Left forelimb (tissue), 1 donor: ENCODE measurements at regions not wholly inside any gene's neighbourhood (a gene's known extent, or its start where the extent isn't known, plus 50 kb on each side); places are given as distances from the start of the nearest gene placed in this dataset.

Experiments
- DNase-seq: peaks from one replicate; pipeline ENCODE4 v3.0.0-alpha.2; 2018; ENCODE audit warnings: low spot score

DNA sequence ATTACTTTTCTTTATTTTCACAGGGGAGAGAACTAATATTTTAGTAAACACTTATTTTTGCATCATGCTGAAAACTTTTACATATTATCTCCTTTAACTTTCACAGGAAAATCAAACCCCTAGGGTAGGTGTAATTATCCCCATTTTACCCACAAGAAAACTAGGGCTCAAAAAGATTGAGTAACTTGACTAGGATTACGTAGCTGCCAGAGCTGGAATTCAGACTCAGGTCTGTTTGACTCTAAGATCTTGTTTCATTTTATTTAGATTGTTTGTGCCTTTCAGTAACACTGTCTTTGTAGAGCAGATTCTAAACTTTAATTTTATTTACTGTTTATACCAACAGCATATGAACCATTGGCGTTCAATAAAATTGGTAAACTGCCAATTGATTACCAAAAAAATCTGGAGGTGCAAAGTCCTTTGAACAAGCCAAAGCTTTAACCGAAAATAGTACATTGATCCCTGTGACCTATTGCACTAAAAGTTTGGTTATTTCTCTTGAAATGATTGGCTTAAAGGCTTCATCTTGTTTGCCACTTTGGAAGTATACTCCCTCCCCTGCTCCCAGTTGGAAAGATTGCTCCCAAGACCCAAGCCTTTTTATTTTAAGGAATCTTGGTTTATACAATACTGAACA, 71.0 kb upstream of the WDR26 start:
- DNase-seq, result no peak

DNA sequence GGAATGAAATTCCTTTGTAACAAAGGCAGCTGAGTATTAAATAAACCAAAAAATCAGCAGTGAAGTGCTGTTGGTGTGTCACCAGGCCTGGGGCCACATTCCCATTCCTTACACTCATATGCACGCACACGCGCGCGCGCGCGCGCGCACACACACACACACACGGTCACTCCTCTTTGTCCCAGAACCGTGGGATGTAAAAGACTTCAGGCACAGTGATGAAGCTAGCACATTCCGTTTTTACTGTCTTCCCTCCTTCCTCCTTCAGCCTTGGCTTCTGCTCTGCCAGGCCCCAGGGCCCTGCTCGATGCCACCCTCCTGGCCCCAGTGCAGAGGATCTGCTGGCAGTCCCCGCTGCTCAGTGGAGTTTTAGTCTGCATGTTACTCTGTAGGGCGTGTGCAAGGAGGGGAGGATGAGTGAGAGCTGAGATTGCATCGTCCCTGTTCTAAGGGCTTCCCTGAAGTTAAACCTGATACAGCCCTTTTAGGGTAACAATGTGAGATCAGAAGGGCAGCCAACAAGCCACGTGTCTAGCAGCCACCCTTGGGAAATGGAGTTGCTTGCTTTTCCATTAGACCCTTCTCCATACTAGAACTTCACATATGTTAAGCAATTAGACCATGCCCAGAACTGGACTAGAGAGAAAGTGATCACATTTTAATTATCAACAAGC, 71.7 kb upstream of the WDR26 start:
- DNase-seq, result no peak

GRCh38 chr1:224507771-224508523, 73.3 kb upstream of the WDR26 start:
- no peak for DNase-seq

DNA sequence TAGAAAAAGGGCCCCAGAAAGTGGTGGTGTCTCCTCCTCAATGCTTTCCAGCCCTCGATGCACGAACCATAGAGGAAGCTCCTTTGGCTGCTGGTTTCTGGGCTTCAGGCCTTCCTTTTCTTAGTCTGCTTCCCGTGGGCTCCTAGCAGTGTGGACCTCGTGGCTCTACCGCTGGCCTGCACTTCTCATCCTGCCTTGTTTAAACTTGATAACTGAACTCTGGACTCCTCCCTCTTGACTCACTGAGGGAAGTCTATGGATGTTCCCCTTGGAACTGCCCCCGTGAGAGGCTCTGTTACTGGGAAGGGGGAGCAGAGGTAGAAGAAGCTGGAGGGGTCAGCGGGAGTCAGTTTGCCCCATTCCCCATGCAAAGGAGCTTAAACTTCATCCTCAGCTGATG, 75.3 kb upstream of the WDR26 start:
- no peak for DNase-seq

GRCh38 chr1:224510880-224511645, 76.5 kb upstream of the WDR26 start:
- no peak for DNase-seq

- DNase-seq, result no peak
These were observed 78.1 kb upstream of the WDR26 start for GRCh38 chr1:224512600-224513151.

- DNase-seq, result no peak
These were observed 78.8 kb upstream of the WDR26 start for GRCh38 chr1:224513383-224513782.

DNA sequence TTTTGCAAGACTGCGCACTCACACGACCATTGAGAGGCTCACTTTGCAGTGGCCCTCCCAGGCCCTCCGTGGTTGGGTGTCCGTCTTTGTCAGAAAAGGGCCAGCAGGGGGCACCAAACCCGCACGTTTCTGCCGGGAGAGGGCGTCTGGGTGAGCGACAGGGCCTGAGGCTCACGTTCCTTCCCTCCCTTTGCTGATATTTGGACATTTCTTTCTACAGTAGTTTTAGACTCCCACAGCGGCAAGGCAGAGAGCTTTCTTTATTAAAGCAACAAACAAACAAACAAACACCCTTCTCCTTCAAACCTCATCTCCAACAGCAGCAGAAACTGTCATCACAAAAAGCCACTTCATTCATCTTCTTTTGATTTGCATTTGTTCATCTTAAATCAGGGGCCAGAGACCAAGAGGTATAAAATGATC, 79.2 kb upstream of the WDR26 start:
- DNase-seq, result peak; percentile 88

GRCh38 chr1:224517171-224517570, 82.6 kb upstream of the WDR26 start:
- DNase-seq, result no peak

GRCh38 chr1:224518528-224518927, 83.9 kb upstream of the WDR26 start:
- DNase-seq, result no peak

DNA sequence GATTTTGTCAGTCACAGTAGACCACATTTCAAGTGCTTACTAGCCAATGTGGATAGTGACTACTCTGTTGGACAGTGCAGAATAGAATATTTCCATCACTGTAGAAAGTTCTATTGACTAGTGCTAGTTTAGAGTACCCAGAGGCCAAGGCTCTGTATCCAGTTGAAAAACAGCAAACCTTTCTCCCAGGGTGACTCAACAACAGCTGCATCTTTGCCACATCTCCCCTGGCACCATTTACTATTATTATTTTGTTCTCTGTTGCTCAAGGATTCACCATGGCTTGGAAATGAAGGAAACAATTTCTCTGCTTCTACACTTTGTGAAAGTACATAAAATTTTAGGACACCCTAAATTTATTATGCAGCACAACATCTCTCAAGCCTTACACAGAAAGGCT, 85.3 kb upstream of the WDR26 start:
- DNase-seq, result no peak

- no peak for DNase-seq
These were observed 86.2 kb upstream of the WDR26 start for GRCh38 chr1:224520808-224521207.

- no peak for DNase-seq
These were observed 87.5 kb upstream of the WDR26 start for GRCh38 chr1:224521904-224522734.

GRCh38 chr1:224523676-224524075, 89.1 kb upstream of the WDR26 start:
- DNase-seq, result no peak

- DNase-seq, result no peak
These were observed 90.1 kb upstream of the WDR26 start for GRCh38 chr1:224524679-224525078.

- no peak for DNase-seq
These were observed 90.6 kb upstream of the CNIH3 start for GRCh38 chr1:224525411-224526040.

GRCh38 chr1:224526771-224527170, 89.3 kb upstream of the CNIH3 start:
- no peak for DNase-seq

DNA sequence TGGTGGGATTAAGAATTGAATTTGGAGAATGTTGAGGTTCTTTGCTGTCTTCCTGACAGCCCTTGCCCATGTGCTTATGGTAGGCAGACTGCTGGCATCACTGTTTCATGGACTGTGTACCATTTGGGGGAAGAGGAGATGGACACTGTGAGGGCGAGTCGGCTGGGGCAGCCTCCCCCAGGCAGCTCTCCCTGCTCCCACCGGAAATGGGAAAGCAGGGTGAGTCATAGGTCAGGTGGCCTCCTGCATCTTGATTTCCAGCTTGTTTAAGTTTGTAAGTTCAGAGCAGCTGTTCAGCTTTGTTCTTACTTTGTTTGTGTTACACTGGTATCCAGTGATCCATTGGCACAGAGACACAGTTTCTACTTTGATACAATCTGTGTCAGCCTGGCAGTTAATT, 87.2 kb upstream of the CNIH3 start:
- no peak for DNase-seq

DNA sequence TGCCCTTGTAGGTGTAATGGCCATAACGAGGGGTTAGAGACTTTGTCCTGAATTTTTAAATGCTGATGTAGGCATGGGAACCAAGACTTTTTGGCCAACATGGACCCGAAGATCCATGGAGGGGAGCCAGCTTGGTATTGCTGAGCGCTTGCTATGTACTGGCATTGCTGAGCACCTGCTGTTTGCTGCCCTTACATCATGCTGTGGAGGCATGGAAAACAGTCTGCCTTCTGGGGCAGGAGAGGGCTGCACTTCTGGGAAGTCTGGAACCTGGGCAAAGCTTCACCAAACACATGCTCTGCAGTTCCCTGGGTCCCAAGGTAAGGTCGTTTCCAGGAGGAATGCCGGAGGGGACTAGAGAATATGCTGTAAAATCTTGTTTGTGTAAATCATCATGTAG, 86.3 kb upstream of the CNIH3 start:
- DNase-seq, result no peak

- no peak for DNase-seq
These were observed 82.6 kb upstream of the CNIH3 start for GRCh38 chr1:224533517-224533916.

GRCh38 chr1:224534731-224535130, 81.4 kb upstream of the CNIH3 start:
- no peak for DNase-seq
